PC-9 (cell line): ENCODE measurements at regions not wholly inside any gene's neighbourhood (a gene's known extent, or its start where the extent isn't known, plus 50 kb on each side); places are given as distances from the start of the nearest gene placed in this dataset.
A peak's percentile ranks its signal among the peaks of the same experiment; 100 is the strongest.

Experiments
- BruUV-seq: library from RNA; stranded (reverse); fragments of 400-500 nt; replicated peaks from 2 replicates; lab custom pipeline; 2021; lab: Mats Ljungman, UMichigan
- CTCF ChIA-PET: fragments of 300-600 bp; sonication (Branson Sonifier 250); formaldehyde crosslinking; loops from one replicate; lab custom pipeline; 2022; ENCODE audit warnings: antibody characterized with exemption; lab: Charles Lee
- POLR2A ChIA-PET: fragments of 300-600 bp; sonication (Branson Sonifier 250); formaldehyde crosslinking; loops from one replicate; lab custom pipeline; 2022; ENCODE audit warnings: antibody characterized with exemption; ENCODE audit not compliant: unreplicated experiment; lab: Charles Lee
- DNase-seq, 2 experiments: peaks; one replicate each; pipeline versions ENCODE4 v3.0.0 to v3.0.0-alpha.2; 2015 to 2022; ENCODE audit warnings: mixed read lengths in 1 of 2
- H2AFZ ChIP-seq: fragments of 200-600 bp; sonication (generic); 2 replicates; pipeline ENCODE4 v1.8.1; 2017; ENCODE audit warnings: antibody characterized with exemption
- H3F3A ChIP-seq: fragments of 200-600 bp; sonication (generic); 2 replicates; pipeline ENCODE4 v1.8.1; 2017; ENCODE audit warnings: antibody characterized with exemption, mild to moderate bottlenecking, low read depth; ENCODE audit not compliant: insufficient read depth
- H3K27ac ChIP-seq: fragments of 200-600 bp; sonication (generic); 2 replicates; pipeline ENCODE4 v1.6.1; 2016; ENCODE audit warnings: mixed run types
- H3K27me3 ChIP-seq: fragments of 200-600 bp; sonication (generic); 2 replicates; pipeline ENCODE4 v1.6.1; 2016; ENCODE audit warnings: low read depth, mixed run types; ENCODE audit not compliant: insufficient read depth
- H3K36me3 ChIP-seq: fragments of 200-600 bp; sonication (generic); 2 replicates; pipeline ENCODE4 v1.6.1; 2016; ENCODE audit warnings: low read depth, mixed run types
- H3K4me1 ChIP-seq: fragments of 200-600 bp; sonication (generic); replicated peaks from 2 replicates; pipeline ENCODE4 v1.6.1; 2016; ENCODE audit warnings: mixed run types; ENCODE audit not compliant: insufficient read depth
- H3K4me2 ChIP-seq: fragments of 200-600 bp; sonication (generic); 2 replicates; pipeline ENCODE4 v1.6.1; 2017; ENCODE audit warnings: mixed run types
- H3K4me3 ChIP-seq: fragments of 200-600 bp; sonication (generic); 2 replicates; pipeline ENCODE4 v1.6.1; 2016; ENCODE audit warnings: mixed run types
- H3K79me2 ChIP-seq: fragments of 200-600 bp; sonication (generic); 2 replicates; pipeline ENCODE4 v1.6.1; 2017; ENCODE audit warnings: low read depth, mixed run types
- H3K9me2 ChIP-seq: fragments of 200-600 bp; sonication (generic); 2 replicates; pipeline ENCODE4 v1.8.1; 2017; ENCODE audit warnings: mild to moderate bottlenecking; ENCODE audit not compliant: insufficient read depth
- H3K9me3 ChIP-seq: fragments of 200-600 bp; sonication (generic); 2 replicates; pipeline ENCODE4 v1.8.1; 2016; ENCODE audit warnings: low read depth; ENCODE audit not compliant: insufficient read depth
- H4K20me1 ChIP-seq: fragments of 200-600 bp; sonication (generic); 2 replicates; pipeline ENCODE4 v1.8.1; 2017; ENCODE audit not compliant: insufficient read depth
- CTCF ChIP-seq: fragments of 200-600 bp; sonication (generic); conservative IDR thresholded peaks from 2 replicates; pipeline ENCODE4 v1.6.1; 2017; ENCODE audit warnings: mixed run types, antibody characterized with exemption, mild to moderate bottlenecking, moderate library complexity
- EZH2 ChIP-seq: fragments of 200-600 bp; sonication (generic); IDR thresholded peaks from 2 replicates; pipeline ENCODE4 v1.8.0; 2017; ENCODE audit warnings: antibody characterized with exemption, low read depth
- intact Hi-C: fragments of 100-400 bp; cut with micrococcal nuclease; formaldehyde crosslinking; loops from one replicate; pipeline ENCODE4 v1.10.0; 2022; ENCODE audit not compliant: unreplicated experiment

- H3K4me3 ChIP-seq = no peak overlapping the region
- no peak overlapping the region for H3K27ac ChIP-seq
- H2AFZ ChIP-seq = no peak overlapping the region
- no peaks in the 10 kb centered on the region for H3F3A ChIP-seq
- no peaks in the 10 kb centered on the region for H3K9me2 ChIP-seq
- ChIA-PET POLR2A (interaction anchor here (0.7 kb wide), 1 partner anchor 200 kb away, joined by 3 read pairs; no protein-coding TSS in a partner anchor), CTCF (no interaction called here)
- H3K4me2 ChIP-seq = no peak overlapping the region
- TF ChIP-seq CTCF = no peak
- no peak for TF ChIP-seq EZH2
- no peaks in the 10 kb centered on the region for H3K4me1 ChIP-seq
- no peaks in the 10 kb centered on the region; the same call in 1 of the 2 replicates for H3K9me3 ChIP-seq
- H3K79me2 ChIP-seq = no peaks in the 10 kb centered on the region
- peaks cover 50% of the 10 kb centered on the region for H3K27me3 ChIP-seq
- peak in 1 of 2 experiments; percentile 1 for DNase-seq
- no peaks in the 10 kb centered on the region; the same call in 1 of the 2 replicates for H4K20me1 ChIP-seq
- no peaks in the 10 kb centered on the region for H3K36me3 ChIP-seq
- intact Hi-C loops = no loop called here
- no TSS peak for BruUV-seq
Measured at GRCh38 chr20:60573003-60573680, 614.9 kb downstream of the CDH26 start.

- Histone ChIP-seq H3K36me3 (no peaks in the 10 kb centered on the region), H2AFZ (no peak overlapping the region), H3K79me2 (no peaks in the 10 kb centered on the region), H3K27ac (no peak overlapping the region), H3K4me3 (no peak overlapping the region), H4K20me1 (no peaks in the 10 kb centered on the region; the same call in 1 of the 2 replicates), H3K9me2 (no peaks in the 10 kb centered on the region), H3K27me3 (peaks cover 59% of the 10 kb centered on the region), H3F3A (no peaks in the 10 kb centered on the region), H3K4me1 (no peaks in the 10 kb centered on the region), H3K9me3 (no peaks in the 10 kb centered on the region; the same call in 1 of the 2 replicates), H3K4me2 (no peak overlapping the region)
- DNase-seq = no peak
- TF ChIP-seq EZH2 (no peak), CTCF (no peak)
- BruUV-seq = no TSS peak
- CTCF ChIA-PET = no interaction called here
- intact Hi-C loops = no loop called here
- POLR2A ChIA-PET = no interaction called here
Measured at GRCh38 chr20:60576236-60576635, 618.0 kb downstream of the CDH26 start.

DNA sequence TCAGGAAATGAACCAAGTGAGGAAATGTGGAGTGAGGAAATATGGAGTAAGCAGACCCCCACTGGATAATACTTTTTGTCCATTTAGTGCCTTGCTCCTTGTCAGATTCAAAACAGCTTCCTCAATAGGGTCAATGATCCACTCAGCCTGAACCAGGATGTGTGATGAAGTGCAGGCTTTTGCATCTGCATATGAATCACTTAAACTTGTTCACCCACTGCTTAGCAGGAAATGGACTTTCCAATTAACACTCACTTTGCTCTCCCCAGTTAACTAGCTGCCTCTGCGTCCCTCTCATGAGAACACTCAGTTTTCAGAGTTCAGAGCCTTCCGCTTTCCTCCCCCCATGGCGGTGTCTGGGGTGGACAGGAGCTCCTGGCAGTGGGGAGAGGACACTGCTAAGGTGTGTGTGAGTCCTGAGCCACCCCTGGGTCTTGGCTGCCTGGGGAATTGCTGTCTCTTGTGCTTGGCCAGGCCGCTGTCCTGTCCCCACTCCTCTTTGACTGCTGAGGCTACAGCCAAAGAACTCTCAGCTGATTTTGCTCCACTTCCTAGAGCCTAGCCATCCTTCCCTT is 621.8 kb downstream of the CDH26 start:
- ChIA-PET POLR2A (no interaction called here), CTCF (interaction anchor here (0.6 kb wide), 1 partner anchor 1080 kb away, joined by 3 read pairs; no protein-coding TSS in a partner anchor)
- no peak for TF ChIP-seq CTCF
- no peak for TF ChIP-seq EZH2
- intact Hi-C loops = no loop called here
- DNase-seq = no peak
- no peaks in the 10 kb centered on the region for H3F3A ChIP-seq
- no peak overlapping the region for H3K4me2 ChIP-seq
- no peak overlapping the region for H2AFZ ChIP-seq
- no peak overlapping the region for H3K27ac ChIP-seq
- H3K9me2 ChIP-seq = no peaks in the 10 kb centered on the region
- no peaks in the 10 kb centered on the region for H4K20me1 ChIP-seq
- no peak overlapping the region for H3K4me3 ChIP-seq
- BruUV-seq = no TSS peak
- peaks cover 45% of the 10 kb centered on the region for H3K27me3 ChIP-seq
- H3K9me3 ChIP-seq = no peaks in the 10 kb centered on the region; the same call in 1 of the 2 replicates
- H3K79me2 ChIP-seq = no peaks in the 10 kb centered on the region
- H3K4me1 ChIP-seq = no peaks in the 10 kb centered on the region
- no peaks in the 10 kb centered on the region for H3K36me3 ChIP-seq
